ENCODE measurements at regions not wholly inside any gene's neighbourhood (a gene's known extent, or its start where the extent isn't known, plus 50 kb on each side); places are given as distances from the start of the nearest gene placed in this dataset.

DNA sequence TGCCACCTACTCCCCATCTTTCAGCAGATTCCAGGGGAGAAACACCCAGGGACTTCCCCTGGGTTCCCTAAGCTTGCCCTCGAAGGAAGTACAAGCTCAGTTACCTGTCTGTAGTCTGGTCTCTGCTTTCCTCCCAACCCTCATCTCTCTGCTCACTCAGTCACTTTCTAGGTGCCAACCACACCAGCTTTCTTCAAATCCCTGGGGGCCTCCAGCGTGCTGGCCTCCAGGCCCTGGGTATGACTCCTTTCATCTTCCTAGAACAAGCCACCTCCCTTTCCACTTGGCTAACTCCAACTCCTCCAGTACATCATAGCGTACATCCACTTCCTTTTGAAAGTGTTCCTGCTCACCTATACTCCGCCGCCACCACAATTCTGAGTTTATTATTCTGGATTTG lies 222.6 kb downstream of the SNX18 start:
- no peak for DNase-seq

DNA sequence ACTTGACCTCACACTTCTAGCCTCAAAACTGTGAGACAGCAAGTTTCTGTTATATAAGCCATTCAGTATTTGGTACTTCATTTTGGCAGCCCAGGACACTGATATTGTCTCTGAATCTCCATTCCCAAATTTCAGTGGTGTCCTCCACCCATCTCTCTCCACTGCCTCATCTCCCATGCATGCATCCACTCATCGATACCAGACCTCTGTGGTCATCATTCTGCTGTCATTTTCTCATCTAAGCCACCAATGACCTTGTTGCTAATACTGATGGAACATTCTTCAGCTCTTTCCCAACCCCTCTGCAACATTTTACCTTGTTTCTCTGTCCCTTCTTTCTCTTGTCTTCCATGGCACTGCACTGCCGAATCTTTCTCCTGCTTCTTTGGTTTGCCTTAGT lies 221.8 kb downstream of the SNX18 start:
- no peak for DNase-seq

- no peak for DNase-seq
Observed at GRCh38 chr5:54738973-54739367, 221.4 kb downstream of the SNX18 start.

DNA sequence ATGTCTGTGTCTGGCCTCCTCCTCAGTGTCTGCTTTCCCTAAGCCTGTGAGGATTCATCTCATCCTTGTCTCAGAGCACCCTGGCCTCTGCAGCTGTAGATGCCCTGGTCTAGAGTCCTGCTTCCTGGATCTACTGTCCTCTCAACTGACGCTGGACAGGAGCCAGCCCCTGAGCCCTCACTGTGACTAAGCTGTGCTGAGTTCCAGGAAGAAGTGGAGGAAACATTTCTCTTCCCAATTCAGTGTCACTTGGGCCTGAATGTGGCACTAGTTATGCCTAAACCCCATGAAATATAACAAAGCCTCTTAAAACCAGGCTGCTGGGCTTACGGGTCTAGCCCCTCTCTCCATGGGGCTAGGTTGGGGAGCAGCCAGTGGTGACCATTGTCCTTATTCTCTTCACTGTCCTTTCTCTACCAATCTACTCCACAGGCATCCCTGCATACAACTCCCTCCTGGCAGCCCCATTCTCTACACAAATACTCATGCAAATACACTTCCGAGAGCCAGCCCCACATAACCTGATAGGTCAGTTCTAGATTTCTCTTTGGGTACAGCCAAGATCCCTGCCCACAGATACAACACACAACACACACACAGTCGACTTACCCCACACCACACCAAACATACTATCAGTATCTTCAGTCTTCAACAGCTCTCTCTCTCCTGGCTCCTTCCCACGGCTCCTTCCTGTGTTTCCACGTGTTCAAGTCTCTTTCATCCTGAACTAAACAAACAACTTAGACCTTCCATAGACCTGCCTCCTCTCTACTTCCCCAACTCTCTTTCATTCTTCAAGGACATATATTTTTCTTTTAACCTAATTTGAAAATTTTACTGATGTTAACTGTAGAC lies 220.8 kb downstream of the SNX18 start:
- no peak for DNase-seq

DNA sequence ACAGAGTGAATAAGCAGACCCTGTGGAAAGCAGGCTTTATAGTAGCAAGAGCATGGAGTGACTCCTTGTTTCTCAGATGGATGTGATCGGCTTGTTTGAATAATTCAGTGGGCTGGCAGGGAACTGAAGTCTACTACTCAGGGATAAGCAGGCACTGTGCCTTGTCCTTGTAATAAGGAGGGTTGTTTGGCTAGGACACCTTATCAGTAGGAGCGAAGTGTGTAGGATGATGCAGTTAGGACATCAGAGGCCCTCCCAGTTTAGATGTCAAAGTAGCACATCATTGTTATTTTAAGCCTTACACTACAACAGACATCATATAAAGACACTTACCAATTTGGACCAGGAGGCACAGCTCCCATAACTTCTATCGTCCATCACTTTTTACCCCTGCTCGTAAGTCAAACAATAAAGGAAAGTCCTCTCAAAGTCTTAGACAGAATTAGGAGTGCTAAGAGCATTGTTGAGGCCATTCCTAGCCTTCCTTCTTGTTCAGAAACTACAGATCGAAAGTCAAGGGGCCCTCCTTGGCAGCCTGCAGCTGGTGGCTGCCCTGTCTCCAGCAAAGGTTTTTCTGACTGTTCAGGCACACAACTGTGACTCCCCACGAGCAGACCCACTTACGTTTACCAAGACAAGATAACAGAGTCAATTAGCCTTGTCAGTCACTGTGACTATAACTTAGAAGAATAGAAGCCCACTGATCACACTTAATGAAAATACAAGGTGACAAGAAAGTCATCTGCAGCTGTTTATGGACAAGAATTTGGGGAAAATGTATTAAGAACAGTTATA lies 218.6 kb downstream of the SNX18 start:
- DNase-seq: no peak

DNA sequence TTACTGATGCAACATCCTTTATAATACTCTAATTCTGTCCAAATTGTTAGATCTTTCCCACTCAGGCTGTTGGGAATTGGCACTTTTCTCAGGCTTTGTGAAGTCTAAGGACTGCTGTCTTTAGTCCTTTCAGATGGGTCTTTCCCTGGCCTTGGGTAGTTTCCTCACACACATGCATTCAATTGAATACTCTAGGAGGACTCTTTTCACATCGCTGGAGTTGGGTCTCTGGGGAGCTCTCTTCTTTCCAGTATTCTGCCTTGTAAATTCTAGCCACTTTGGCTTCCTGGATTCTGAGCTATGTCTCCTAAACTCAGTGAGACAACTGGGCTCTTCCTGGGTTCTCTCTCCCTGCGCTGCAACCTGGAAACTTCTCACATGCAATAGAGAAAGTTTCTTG lies 215.5 kb downstream of the SNX18 start:
- DNase-seq: no peak

DNA sequence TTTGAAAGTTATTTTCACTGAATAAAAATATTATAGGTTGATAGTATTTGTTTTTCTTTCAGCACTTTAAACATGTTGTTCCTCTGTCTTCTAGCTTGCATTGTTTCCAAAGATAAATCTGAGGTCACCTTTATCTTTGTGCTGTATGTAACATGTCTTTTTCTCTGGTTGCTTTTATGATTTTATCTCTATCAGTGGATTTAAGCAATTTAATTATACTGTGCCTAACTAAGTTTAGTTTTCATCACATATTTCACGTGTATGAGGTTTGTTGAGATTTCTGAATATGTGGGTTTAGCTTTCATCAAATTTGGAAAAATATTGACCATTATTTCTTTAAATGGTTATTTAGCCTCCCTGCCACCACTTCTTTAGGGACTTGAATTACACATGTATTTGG lies 214.5 kb downstream of the SNX18 start:
- DNase-seq: no peak

DNA sequence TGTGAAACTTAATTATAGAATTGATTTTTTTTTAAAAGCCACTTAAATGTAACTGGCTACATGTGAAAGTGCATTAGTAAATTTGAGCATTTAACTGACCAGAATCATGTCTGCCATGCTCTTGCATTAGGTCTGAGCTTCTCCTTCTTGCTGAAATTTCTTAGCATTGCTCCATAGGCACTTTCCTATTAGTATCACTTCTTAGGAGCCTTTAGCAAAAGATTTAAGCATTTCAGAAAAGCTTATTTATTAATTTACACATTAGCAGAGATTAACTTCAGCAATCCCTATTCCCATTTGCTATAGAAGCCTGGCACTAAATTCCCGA lies 211.0 kb downstream of the SNX18 start:
- no peak for DNase-seq

DNA sequence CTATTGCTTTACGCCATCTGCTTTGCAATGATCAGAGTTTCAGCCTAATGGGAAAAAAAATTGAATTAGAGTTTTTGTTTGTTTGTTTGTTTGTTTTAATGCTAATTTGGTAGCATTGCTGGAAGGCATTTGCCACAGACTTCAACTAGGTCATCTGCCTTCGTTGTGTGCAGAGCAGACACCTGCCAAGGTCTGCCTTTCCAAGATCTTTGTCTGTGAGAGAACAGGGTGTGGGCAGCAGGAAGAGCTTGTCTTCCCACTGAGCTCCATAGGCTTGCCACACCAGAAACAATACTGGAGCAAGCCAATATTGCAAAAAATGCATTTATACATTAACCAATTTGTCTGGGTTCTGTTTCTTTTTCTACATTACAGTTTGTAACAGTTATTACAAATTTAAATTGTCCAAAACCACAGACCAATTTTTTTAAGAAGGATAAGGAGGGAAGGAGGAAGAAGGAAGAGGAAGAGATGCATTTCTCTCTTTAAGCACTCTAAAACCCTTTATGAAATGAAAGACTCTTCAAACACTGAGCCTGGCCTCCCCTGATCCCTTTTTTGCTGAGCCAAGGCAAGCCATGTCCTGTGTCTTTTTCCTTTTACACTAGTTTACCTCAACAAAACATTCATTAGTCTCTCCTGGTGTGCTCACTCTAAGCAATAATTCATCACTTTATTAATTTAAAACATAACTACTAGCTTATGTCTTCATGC lies 210.5 kb downstream of the SNX18 start:
- DNase-seq: no peak

DNA sequence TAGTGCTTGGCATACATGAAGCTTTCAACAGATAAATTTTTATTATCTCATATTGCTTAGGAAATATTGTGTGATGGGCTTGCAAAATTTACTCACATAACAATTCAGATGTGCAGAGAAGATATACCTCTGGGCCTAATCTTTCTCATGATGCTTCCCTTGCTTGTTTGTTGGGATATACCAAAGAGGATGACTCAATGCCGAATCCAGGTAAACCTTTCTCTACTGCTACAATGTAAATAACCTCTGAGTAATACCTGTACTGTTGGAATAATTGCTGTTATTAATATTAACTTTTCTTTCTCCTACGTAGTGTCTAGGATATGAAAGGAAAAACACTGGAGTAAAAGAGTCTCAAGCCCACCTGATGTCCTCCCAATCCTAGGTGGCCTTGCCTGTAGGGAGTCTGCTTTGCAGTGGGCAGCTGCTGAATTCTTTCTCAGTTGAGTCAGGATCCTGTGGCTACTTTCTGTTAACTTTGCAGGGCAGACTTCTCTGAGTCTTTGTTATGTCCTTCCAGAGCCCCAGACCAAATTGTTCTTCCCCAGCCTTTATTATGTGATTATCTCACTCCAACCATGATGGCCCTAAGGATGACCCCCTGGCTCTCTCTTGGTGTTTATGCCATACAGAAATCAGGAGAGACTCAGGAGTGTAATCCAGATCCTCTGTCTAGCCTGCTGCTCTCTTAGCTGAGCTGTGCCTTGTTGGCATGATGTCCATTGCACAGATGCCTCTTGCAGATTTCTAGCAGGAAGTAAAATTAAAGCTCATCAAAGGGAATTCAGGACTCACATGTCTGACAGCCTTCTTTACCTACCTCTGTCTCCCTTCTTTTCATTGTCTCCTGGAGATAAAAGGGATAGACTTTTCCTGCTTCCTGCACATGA lies 208.1 kb downstream of the SNX18 start:
- DNase-seq: no peak

GRCh38 chr5:54722846-54723433 lies 205.4 kb downstream of the SNX18 start:
- DNase-seq: no peak

DNA sequence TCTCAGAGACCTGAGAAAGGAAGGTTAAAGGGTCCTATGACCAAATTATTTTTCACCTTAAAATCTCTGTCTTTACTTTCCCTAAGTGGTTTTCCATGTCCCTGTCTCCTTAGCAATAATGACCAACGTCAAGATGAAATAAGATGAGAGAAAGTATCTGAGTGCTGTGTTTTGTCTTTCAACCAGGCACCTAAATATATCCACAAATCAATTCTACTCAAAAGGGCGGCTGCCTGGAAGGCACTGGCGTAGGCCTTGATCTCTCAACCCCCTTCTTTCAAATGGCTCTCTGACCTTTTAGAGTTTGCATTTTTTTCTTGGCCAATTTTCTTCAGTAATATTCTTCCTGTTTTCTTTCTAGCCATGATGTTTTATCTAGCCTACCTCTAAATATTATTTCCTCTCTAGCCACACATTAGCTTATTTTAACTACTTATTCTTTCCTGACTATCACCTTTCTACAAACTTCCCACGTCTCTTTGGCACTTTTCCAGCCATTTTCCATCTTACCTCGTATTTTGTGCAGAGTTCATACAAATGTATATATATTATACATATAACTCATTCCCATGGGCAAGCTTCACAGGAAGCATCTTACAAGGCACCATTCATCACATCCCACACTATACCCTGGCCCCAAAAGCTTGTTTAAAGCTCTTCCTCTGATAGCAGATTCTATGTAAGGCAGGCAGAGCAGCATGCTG lies 204.5 kb downstream of the SNX18 start:
- DNase-seq: no peak

GRCh38 chr5:54721116-54721515 lies 203.6 kb downstream of the SNX18 start:
- DNase-seq: no peak

DNA sequence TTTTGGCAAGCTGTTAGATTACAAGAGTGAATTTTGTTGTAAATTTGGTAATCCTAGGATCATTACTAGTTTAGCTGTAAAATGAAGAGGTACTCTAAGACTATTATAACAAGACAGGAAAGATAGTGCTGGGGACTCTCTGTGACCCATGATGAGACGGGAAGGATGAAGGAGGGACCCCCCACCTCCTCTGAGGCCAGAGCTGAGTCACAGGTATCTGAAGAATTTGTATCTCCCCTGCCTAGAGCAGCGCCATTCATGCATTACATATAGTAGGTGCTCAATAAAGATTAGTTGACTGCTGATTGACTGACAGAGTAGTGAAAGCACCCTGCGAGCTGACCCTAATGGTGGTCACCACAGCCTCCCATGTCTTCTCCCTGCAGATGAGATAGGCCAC lies 202.8 kb downstream of the SNX18 start:
- DNase-seq: no peak

GRCh38 chr5:54719384-54720283 lies 202.1 kb downstream of the SNX18 start:
- DNase-seq: peak in 1 of 2 experiments; percentile 20

GRCh38 chr5:54718656-54719055 lies 201.1 kb downstream of the SNX18 start:
- no peak for DNase-seq

DNA sequence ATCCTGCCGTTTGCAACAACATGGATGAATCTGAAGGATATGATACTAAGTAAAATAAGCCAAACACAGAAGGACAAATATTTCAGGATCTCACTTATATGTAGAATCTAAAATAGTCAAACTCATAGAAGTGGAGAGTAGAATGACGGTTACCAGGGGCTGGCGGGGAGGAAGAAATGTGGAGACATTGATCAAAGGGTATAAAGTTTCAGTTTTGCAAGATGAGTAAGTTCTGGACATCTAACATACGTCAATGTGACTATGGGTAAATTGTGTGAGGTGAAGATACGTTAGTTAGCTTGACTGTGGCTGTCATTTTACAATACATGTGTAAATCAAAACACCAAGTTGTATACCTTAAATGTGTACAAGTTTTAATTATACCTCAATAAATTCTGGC lies 200.3 kb downstream of the SNX18 start:
- DNase-seq: no peak

- no peak for DNase-seq
Observed at GRCh38 chr5:54717459-54717858, 199.9 kb downstream of the SNX18 start.

- no peak for DNase-seq
Observed at GRCh38 chr5:54713923-54714581, 196.5 kb downstream of the SNX18 start.

DNA sequence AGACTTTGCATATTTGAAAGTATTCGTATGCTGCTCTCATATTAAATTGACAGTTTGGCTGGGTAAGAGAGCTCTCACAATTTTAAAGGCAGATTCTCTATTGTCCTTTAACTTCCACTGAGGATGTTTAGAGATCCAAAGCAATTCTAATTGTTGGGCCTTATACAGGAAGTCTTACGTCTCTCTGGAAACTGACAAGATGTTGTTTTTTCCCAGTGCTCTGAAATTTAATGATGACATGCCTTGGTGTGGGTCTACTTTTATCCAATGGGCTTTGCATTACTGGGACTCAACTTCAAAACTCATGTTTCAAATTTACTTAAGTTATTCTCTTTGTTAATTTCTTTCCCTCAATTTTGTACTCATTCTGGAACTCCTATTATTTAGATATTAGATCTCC lies 191.5 kb downstream of the SNX18 start:
- no peak for DNase-seq
